PFSK-1 (cell line): ENCODE measurements at regions not wholly inside any gene's neighbourhood (a gene's known extent, or its start where the extent isn't known, plus 50 kb on each side); places are given as distances from the start of the nearest gene placed in this dataset.

Source experiments
- POLR2AphosphoS5 ChIP-seq: IDR thresholded peaks from 2 replicates; pipeline ENCODE4 v1.6.1; 2012; ENCODE audit warnings: low read depth, mild to moderate bottlenecking, control low read depth, low read length, moderate library complexity
- SIN3A ChIP-seq: IDR thresholded peaks from 2 replicates; pipeline ENCODE4 v1.6.1; 2012; ENCODE audit warnings: mild to moderate bottlenecking, low read length, moderate library complexity, borderline replicate concordance; ENCODE audit not compliant: insufficient read depth

DNA sequence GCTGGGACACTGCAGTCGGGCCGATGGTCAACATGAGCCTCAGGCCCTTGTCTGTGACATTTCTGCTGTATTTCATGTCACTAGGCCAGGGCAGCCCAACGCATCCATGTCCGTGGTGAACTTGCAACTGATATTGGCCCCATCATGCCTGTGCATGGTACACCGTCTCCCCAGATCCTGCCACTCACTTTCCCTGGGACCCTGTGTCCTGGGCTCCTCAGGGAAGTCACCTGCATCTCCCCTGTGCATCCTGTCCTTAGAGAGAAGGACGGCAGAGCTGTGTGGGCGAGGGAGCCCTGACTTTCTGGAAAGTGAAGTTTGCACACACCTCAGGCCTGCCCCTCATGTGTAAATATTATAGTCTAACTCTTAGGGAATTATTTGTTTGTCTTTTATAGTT is 123.3 kb downstream of the ACKR3 start:
- no peak for TF ChIP-seq POLR2AphosphoS5
- no peak for TF ChIP-seq SIN3A
